HG03108 (cell line): ENCODE measurements at regions not wholly inside any gene's neighbourhood (a gene's known extent, or its start where the extent isn't known, plus 50 kb on each side); places are given as distances from the start of the nearest gene placed in this dataset.
"Not testable (repeated sequence)": the region's sequence is repeated elsewhere in the genome, so short reads cannot be mapped to it uniquely, and the experiment has no call there.

Experiments
- ATAC-seq: cut with Tn5 transposase; IDR thresholded peaks from one replicate; pipeline ENCODE4 v1.9.1; 2021; ENCODE audit warnings: moderate library complexity; ENCODE audit not compliant: unreplicated experiment

DNA sequence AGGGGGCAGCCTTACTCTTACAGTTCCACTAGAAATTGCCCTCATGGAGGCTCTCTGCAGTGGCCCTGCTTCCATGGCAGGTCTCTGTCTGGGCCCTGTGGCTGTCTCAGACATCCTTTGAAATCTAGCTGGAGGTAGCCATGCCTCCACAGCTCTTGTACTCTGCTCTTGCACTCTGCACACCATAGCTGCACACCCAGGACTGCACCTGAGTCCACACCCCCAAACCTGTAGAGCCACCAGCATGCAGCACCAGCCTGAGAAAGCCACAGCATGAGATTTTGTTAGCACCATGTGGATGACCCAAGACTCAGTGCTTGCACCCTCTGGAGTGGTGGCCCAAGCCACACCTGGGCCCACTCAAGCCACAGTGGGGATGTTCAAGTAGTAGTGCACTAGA is 376.2 kb upstream of the RND3 start:
- ATAC-seq, result no peak

DNA sequence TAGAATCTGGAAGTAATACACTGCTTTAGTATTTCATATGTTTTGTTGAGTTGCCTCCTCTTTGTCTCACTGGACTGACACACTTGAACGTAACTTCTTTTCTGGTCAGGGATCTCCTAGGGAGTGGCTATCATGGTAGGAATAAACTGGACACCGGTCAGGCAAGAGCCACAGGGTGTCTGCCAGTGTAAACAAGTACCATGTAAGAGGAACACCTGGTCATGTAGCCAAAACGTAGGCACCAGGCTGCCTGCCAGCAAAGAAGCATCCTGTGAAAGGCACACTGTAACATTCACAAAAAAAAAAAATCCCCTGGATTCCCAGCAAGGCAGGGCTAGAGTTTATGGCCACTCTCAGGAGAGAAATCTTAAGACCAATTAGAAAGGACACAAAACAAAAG is 372.8 kb upstream of the RND3 start:
- ATAC-seq, result no peak

DNA sequence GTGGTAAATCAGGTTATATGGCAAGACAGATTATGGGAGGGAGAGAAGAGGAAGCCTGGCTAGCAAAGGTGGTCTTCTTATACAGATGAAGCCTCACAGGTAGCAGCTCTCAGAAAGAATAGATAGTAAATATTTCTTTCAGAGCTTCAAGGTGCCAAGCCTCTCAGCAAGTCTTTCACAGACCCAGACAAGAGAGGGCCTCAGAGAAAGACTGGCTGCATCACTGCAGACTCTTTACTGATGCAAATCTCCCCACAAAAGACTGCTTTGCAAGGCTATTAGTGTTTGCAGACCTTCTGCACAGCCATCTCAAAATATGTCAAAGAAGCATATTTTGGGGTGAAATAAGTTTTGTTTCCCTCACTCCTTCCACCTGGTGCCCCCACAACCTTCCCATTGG is 372.4 kb upstream of the RND3 start:
- no peak for ATAC-seq

DNA sequence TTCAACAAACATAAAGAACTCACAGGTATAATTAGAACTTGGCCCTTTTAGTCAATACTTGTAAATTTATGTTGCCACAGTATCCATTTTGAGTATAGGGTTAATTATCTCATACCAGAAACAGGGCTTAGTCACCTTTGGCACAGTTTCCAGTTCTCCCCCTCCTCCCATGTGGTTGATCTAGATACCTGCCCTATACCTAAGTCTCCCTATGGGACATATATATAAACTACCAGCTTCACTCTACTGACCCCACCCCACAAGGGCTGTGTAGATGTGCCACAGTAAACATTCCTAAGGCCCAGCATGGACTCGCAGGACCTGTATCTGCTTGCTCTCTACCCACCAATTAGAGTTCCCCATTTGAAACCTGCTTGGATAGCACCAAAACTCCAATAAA is 371.7 kb upstream of the RND3 start:
- ATAC-seq, result no peak

DNA sequence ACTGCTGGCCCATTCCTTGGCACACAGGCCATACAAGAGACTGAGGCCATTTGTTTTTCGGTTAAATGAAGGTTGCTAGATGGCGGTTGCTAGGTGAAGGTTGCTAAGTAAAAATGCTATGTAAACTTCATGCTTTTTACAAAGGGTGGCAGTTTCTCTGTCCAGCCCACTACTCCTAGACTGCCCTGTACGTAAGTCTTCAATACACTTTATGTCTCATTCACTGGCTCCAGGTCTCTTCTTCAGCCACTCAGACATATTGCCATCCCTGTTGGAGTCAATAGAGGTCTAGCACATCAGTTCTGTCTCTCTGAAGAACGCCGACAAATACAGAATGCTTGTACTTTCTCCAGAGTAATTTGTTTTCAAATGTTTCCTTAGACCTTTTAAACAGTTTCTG is 370.9 kb upstream of the RND3 start:
- no peak for ATAC-seq

DNA sequence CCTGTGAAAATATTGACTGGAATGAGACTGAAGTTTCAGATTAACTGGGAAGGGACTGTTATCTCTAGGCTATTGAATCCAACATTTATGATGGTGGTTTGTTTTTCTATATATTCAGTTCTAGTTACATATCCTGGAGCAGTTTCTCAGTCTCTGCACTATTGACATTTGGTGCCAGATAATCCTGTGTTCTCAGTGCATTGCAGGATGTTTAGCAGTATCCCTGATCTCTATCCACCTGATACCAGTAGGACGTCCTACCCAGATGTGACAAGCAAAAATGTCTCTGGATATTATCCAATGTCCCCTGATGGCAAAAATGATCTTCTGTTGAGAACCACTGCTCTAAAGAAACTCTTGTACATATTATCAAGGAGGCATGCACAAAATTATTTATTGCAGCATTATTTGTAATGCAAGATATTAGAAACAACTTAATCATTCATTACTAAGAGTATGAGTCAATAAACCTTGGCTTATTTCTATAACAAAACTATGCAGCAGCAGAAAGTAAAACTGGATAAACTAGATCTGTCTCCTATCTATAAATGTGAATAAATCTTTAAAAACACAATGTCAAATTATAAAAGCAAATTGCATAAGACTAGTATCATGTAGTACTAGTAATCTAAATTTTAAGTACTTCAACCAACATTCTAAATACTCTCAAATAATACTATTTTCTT is 369.3 kb upstream of the RND3 start:
- no peak for ATAC-seq

DNA sequence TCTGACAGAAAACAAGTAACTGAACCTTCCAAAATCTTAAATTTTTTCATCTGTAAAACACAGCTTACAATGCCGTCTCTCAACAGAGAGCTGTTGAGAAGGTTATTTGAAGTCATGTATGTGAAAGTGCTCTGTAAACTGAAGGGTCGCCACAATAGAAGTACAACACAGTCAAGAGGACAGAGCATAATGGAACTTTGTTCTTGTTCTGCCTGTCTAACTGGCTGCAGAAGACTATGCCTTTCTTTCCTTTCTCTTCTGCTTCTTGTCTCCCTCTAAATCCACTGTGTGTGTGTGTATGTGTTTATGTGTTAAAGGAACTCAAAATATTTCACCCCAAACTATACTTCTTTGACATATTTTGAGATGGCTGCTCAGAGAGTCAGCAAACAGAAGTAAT is 365.8 kb upstream of the RND3 start:
- no peak for ATAC-seq

DNA sequence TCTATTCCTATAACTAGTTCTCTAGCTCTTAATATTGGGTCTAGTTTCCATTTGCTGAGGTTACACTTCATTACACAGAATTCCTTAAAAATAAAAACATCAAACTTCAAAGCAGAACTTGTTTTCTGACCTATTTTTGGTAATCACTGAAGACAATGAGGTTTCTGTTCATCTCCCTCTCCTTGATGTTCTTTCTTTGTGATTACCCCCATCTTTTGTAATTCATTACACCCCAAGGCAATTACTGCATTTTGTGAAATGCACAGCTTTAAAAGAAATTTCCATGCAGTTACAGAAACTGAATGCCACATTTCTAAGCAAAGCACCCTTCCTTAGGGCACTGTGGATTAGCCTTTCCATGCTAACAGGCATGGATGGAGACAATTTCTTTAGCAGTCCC is 363.2 kb upstream of the RND3 start:
- ATAC-seq, result no peak

DNA sequence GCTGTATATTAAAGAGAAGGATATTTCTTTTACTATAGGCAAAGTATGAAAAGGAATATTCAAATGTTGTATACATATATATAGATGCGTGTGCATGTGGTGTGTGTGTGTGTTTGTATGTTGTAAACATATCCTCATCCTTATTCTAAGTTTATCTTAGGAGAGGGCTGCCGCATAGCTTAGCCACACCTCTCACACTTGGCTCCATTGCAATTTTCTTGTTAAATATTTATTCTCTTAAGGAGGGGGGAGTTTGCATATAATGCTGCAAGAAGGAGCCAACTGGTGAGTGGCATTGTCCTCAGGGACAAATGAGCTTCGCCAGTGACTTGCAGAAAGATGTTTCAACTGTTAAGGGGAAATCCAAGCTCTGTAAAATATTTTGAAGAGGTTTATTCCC is 360.1 kb upstream of the RND3 start:
- no peak for ATAC-seq

DNA sequence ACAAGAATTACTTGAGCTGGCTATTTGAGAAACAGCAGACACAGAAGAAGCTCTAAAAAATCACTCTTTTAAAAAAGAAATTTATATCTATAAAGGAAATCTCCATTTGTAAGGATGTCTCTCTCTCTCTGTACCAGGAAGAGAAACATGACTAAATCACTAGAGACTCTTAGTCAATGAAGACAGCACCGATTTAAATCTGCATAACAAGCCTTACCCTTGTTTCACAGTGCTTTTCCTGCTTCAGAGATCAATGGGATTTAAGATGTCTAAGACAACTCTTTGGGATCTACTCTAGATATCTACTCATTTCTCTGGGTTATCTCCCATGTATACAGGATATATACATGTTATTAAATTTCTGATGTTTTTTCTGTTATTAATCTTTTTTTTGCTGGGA is 359.2 kb upstream of the RND3 start:
- ATAC-seq, result no peak

DNA sequence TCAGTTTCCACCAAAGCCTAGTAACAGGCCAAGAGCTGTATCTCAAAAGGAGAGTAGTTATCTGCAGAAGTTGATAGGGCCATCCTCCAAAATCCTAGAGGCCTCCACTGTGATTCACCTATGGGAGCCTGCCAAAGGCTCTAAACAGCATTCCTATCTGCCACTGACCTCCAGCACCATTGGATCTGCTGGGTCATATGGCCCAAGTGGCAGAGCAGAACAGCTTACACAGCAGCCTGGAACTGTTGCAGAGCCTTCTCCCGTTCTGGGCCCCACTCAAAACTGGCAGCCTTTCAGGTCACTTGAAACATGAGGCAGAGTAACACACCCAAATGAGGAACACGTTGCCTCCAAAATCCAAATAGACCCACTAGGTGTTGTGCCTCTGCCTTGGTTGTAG is 345.2 kb upstream of the RND3 start:
- ATAC-seq, result no peak

DNA sequence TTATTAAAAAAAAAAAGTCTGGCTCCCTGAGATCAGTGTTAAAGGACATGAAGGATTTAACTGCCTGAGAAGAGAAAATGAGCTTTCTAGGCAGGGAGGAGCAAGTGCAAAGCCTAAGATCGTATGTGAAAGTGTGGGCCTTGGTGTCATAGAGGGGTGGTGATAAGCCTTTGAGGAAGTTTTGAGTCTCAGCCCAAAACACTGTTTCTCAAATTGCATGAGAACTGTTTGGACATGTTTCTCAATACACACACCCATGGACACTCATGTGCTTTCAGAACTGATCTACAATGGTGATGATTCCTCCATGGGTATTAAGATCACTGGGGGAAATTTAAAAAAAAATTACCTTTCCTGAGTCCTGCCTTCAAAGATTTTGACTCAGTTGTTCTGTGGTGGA is 336.7 kb upstream of the RND3 start:
- ATAC-seq, result no peak

DNA sequence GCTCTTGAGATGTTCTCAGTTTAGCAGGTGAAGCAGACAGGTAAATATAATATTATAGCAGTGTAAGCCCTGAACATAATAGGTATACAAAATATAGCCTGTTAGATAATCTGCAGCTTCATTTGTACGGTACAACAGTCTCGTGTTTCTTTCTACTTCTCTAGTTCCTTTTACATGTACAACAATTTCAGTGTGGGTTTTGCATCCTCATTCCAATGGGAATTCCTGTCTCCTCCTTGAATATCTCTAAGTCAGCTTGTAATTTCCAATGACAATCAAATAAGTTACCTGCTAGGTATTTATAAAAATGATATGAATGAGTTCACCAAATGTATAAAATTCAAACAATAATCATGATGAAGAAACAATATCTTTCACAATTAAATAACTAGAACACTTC is 330.0 kb upstream of the RND3 start:
- no peak for ATAC-seq

DNA sequence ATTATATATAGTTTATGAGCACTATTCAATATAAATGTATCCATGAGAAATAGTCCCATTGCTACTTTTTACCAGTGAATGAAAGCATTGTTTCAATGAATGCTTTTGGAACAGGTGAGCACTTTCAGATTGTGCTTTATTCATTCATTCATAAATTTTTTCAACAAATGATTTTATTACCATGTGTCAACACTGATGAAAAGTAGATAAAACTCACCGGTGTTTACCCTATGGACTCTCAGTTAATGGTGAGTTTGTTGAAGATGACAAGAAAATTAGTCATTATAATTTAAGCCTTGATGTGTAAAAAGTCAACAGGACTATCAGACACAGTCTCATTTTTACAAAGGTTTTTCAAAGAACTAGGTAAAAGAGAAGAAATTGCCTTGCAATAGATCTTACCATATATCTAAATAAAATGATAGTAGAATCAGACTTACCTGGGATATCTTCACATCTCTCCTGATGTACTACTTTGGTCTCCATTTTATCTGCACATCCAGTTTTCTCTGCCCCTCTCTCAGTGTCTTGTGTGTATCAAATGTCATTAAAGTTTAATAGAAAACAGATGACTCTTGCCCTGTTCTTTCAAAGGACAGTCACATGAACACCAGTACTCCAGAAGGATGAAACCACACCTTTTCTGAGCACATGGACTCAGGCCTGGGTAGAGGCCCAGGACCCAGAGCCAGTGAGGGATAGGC is 325.3 kb upstream of the RND3 start:
- no peak for ATAC-seq

DNA sequence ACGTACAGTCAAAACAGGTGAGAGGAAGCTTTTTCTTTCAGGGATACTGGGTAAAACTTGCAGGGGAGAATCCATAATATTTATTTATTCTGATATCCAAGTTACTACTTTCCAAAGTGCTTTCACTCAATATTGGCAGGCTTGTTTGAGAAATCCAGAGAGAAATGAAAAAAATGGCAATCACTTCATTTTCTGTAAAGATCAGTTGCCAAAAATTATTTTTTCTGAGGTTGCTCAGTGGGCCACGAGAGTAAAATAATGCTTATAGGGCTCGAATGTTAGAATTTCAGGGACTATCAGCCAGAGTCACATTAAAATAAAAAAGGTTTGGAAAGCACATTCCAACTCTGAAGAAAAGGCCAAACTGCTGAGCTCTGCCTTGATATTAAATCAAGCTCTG is 324.6 kb upstream of the RND3 start:
- no peak for ATAC-seq

DNA sequence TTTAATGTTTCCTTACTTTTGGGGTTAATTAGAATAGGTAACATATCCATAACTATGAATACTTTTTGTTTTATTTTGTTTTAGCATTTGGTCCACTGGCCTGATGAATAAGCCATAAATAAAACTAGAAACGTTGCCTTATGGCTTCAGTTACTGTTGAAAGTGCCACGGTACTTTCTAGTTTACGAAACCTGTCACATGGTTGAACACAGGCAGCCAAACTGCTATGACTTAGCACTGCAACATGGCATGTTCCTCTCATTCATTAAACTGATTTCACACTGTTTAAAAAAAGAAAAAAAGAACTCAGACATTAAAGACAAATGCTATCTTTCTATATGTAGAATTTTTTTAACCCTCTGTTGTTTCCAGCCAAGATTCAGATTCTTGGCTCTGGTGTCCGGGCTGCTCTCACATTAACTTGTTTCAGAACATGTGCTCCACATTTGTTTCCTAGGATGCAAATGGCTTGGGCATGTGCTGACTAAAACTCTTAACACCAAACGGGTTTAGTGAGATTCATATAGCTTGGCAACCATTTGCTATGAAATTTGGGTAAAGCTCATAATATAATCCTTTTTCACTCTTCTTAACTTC is 323.9 kb upstream of the RND3 start:
- peak; percentile 64 for ATAC-seq

DNA sequence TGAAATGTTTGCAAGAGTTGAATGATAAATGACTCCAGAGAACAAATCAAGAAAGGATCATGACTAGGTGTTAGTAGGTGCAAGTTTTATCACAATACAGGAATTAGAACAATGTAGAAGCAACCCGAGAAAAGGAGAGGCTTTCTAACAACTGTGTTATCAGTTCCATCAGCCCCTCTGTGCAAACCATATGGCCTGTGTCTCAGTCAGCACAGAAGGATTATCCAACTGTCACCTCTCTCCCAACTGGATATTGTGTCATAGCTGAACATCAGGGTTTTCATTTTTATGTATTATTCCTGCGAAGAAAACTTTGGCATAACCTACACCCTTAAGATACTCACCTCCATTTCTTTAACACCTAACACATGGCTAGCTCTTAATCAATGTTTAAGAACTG is 321.6 kb upstream of the RND3 start:
- ATAC-seq, result no peak

DNA sequence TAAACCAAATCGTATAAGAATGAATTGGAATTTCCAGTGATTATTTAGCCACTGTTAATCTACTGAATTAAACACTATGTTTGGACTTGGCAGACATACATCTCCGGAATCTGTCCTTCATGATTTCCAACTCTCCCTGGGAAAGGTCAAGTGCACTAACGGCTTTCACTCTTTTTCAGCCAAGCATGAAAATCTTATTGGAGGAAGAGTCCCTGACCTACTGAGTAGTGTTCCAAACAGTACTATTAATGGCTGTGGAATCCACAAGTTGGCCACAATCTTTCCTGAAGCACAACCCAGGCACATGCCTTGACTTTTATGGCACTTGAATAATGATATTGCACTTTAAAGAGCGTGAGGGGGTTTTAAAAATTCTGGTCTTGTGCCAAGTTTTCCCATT is 318.9 kb upstream of the RND3 start:
- no peak for ATAC-seq

DNA sequence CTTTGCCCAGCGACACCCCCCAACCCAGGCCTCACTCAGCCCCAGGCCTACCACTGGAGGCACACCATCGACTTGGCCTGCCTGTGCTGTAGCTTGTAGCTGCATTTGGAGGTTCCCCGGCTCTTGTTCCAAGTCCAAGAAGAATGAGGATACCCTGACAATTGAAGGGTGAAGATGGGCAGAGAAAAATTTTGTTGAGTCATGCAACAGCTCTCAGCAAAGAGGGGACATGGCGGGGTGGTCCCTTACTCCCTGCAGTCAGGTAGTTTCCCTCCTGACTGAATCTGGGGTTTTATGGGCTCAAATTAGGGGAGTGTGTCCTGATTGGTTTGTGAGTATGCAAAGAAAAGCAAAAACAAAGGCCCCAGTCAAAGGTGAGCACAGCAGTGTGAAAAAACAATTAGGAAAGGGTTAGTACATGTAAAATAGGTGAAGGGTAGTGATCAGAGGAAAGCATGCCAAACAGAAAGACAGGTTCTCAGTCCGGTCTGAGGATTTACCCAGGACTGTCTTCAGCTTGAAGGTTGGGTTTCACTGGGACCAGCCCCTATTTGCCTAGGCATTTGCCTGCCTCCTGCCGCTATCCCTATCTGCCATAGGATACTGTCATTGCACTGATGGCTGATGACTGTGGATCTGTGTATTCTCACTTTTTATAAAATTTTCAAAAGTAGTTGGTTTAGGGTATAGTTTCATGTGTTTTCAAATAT is 316.4 kb upstream of the RND3 start:
- ATAC-seq, result no peak

DNA sequence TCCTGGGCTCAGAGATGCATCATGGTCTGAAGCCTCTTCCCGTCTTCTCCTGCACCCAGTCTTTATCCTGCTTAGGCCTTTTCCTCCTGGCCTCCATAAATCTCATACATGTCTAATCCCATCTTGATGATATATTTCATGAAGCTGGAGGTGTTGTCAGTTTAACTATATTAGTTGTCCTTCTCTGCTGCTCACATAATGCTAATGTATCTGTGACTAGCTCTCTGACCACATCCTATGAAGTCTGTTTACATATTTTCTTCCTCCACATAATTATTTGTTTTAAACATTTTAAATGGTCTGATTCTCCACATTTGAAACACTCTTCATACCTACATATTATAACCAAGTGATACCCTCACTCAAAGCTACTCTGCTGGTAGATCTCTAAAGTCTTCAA is 315.2 kb upstream of the RND3 start:
- no peak for ATAC-seq

DNA sequence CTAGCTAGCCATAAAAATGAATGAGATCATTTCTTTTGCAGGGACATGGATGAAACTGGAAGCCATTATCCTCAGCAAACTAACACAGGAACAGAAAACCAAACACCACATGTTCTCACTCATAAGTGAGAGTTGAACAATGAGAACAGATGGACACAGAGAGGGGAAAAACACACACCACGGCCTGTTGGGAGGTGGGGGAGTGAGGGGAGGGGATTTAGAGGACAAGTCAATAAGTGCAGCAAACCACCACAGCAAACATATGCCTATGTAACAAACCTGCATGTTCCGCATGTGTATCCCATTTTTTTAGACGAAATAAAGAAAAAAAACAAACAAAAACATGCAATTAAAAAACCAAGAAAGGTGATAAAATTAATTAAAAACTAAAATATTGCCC is 308.8 kb upstream of the RND3 start:
- not testable (repeated sequence) for ATAC-seq

DNA sequence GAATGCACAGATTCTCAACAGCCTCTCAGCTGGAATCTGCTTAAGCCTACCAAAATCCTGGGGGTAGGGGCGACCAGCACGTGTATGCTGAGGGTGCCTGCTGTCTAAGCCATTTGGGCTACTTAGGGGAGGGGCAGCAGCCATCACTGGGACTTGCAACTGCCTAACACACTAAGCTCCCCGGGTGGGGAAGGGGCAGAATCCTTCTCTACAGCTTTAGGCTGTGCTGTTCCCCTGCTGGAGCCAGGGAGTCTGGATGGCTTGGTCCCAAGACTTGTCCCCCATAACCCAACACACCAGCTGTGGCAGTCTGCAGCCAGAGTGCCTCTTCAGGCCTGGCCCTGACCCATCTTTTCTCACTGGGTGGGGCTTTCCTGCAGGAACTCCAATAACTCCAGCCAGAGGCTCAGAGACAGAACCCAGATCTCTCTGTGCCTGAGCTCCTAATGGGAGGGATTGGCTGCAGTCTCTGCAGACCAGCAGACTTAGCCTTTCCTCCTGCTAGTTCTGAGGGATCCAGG is 305.4 kb upstream of the RND3 start:
- ATAC-seq, result no peak
